MM.1S (cell line): ENCODE measurements at regions not wholly inside any gene's neighbourhood (a gene's known extent, or its start where the extent isn't known, plus 50 kb on each side); places are given as distances from the start of the nearest gene placed in this dataset.

Experiments
- DNase-seq: peaks from one replicate; pipeline ENCODE4 v3.0.0-alpha.2; 2015
- H2AFZ ChIP-seq: fragments of 300-600 bp; sonication (generic); 2 replicates; pipeline ENCODE4 v1.6.0; 2016; ENCODE audit warnings: antibody characterized with exemption, low read length
- H3F3A ChIP-seq: fragments of 300-600 bp; sonication (generic); 2 replicates; pipeline ENCODE4 v1.6.1; 2016; ENCODE audit warnings: mild to moderate bottlenecking, antibody characterized with exemption, low read length, moderate library complexity, mixed read lengths; ENCODE audit not compliant: insufficient read depth
- H3K27ac ChIP-seq: fragments of 300-600 bp; sonication (generic); 2 replicates; pipeline ENCODE4 v1.5.1; 2016; ENCODE audit warnings: mild to moderate bottlenecking, low read length
- H3K27me3 ChIP-seq: fragments of 300-600 bp; sonication (generic); replicated peaks from 2 replicates; pipeline ENCODE4 v1.6.0; 2016; ENCODE audit warnings: low read length; ENCODE audit not compliant: insufficient read depth
- H3K36me3 ChIP-seq: fragments of 300-600 bp; sonication (generic); replicated peaks from 2 replicates; pipeline ENCODE4 v1.6.1; 2016; ENCODE audit warnings: mild to moderate bottlenecking, low read length, mixed read lengths; ENCODE audit not compliant: insufficient read depth
- H3K4me1 ChIP-seq: fragments of 300-600 bp; sonication (generic); 2 replicates; pipeline ENCODE4 v1.6.1; 2016; ENCODE audit warnings: low read length, mixed read lengths
- H3K4me2 ChIP-seq: fragments of 300-600 bp; sonication (generic); 2 replicates; pipeline ENCODE4 v1.6.0; 2016; ENCODE audit warnings: low read depth, low read length
- H3K4me3 ChIP-seq: fragments of 300-600 bp; sonication (generic); 2 replicates; pipeline ENCODE4 v1.5.1; 2016; ENCODE audit warnings: low read length, mixed read lengths
- H3K79me2 ChIP-seq: fragments of 300-600 bp; sonication (generic); 2 replicates; pipeline ENCODE4 v1.6.1; 2016; ENCODE audit warnings: mixed run types, low read length, mixed read lengths
- H3K9ac ChIP-seq: fragments of 300-600 bp; sonication (generic); 2 replicates; pipeline ENCODE4 v1.6.1; 2016; ENCODE audit warnings: low read length, mixed read lengths
- H3K9me2 ChIP-seq: fragments of 300-600 bp; sonication (generic); replicated peaks from 2 replicates; pipeline ENCODE4 v1.6.1; 2016; ENCODE audit warnings: mild to moderate bottlenecking, low read length, mixed read lengths; ENCODE audit not compliant: insufficient read depth
- H3K9me3 ChIP-seq: fragments of 300-600 bp; sonication (generic); replicated peaks from 2 replicates; pipeline ENCODE4 v1.6.1; 2016; ENCODE audit warnings: mild to moderate bottlenecking, low read length, mixed read lengths; ENCODE audit not compliant: insufficient read depth
- H4K20me1 ChIP-seq: fragments of 300-600 bp; sonication (generic); 2 replicates; pipeline ENCODE4 v1.6.1; 2016; ENCODE audit warnings: mild to moderate bottlenecking, low read length, moderate library complexity, mixed read lengths; ENCODE audit not compliant: insufficient read depth
- CTCF ChIP-seq: fragments of 300-600 bp; sonication (generic); IDR thresholded peaks from 2 replicates; pipeline ENCODE4 v1.5.1; 2016; ENCODE audit warnings: antibody characterized with exemption, low read length, mixed read lengths
- EZH2 ChIP-seq: fragments of 300-600 bp; sonication (generic); optimal IDR thresholded peaks from 2 replicates; pipeline ENCODE3; 2017; ENCODE audit warnings: low read depth, mild to moderate bottlenecking, antibody characterized with exemption, low read length, mixed read lengths
- EZH2phosphoT487 ChIP-seq: fragments of 300-600 bp; sonication (generic); IDR thresholded peaks from 2 replicates; pipeline ENCODE4 v1.6.1; 2018; ENCODE audit warnings: antibody characterized with exemption, low read length

GRCh38 chr5:112655513-112655912, 82.2 kb upstream of the APC start:
- Histone ChIP-seq H3K4me2 (no peak overlapping the region), H3K4me3 (no peak overlapping the region), H3K4me1 (no peaks in the 10 kb centered on the region), H3K79me2 (no peaks in the 10 kb centered on the region), H3K9ac (no peak overlapping the region), H3F3A (no peaks in the 10 kb centered on the region), H3K9me2 (no peaks in the 10 kb centered on the region), H3K27me3 (no peaks in the 10 kb centered on the region), H3K36me3 (no peaks in the 10 kb centered on the region), H4K20me1 (no peaks in the 10 kb centered on the region), H3K9me3 (no peaks in the 10 kb centered on the region), H3K27ac (no peak overlapping the region), H2AFZ (no peak overlapping the region)
- DNase-seq: no peak
- TF ChIP-seq EZH2 (no peak), EZH2phosphoT487 (no peak), CTCF (no peak)

- Histone ChIP-seq H3K9me2 (no peaks in the 10 kb centered on the region), H3K4me3 (no peak overlapping the region), H3K36me3 (no peaks in the 10 kb centered on the region), H4K20me1 (no peaks in the 10 kb centered on the region), H3K4me1 (no peaks in the 10 kb centered on the region), H3K9ac (no peak overlapping the region), H2AFZ (no peak overlapping the region), H3K27me3 (no peaks in the 10 kb centered on the region), H3K9me3 (no peaks in the 10 kb centered on the region), H3F3A (no peaks in the 10 kb centered on the region), H3K79me2 (no peaks in the 10 kb centered on the region), H3K27ac (no peak overlapping the region), H3K4me2 (no peak overlapping the region)
- no peak for TF ChIP-seq EZH2
- no peak for TF ChIP-seq EZH2phosphoT487
- TF ChIP-seq CTCF: no peak
- DNase-seq: no peak
Observed at GRCh38 chr5:112656451-112656850, 81.2 kb upstream of the APC start.

- Histone ChIP-seq H3K27me3 (no peaks in the 10 kb centered on the region), H4K20me1 (no peaks in the 10 kb centered on the region), H3K36me3 (no peaks in the 10 kb centered on the region), H3K4me1 (no peaks in the 10 kb centered on the region), H3K79me2 (no peaks in the 10 kb centered on the region), H3K4me3 (no peak overlapping the region), H3K9ac (no peak overlapping the region), H3K9me3 (no peaks in the 10 kb centered on the region), H2AFZ (no peak overlapping the region), H3K4me2 (no peak overlapping the region), H3K9me2 (no peaks in the 10 kb centered on the region), H3F3A (no peaks in the 10 kb centered on the region), H3K27ac (no peak overlapping the region)
- TF ChIP-seq CTCF (no peak), EZH2phosphoT487 (no peak), EZH2 (no peak)
- DNase-seq: no peak
Observed at GRCh38 chr5:112657804-112658203, 79.9 kb upstream of the APC start.
